Smooth muscle cell (in vitro differentiated cells): ENCODE measurements at regions not wholly inside any gene's neighbourhood (a gene's known extent, or its start where the extent isn't known, plus 50 kb on each side); places are given as distances from the start of the nearest gene placed in this dataset.

ENCODE experiments used
- DNase-seq: peaks from one replicate; lab custom pipeline; 2025; ENCODE audit not compliant: unreplicated experiment; lab: John Stamatoyannopoulos, UW
- H2AFZ ChIP-seq: fragments of 200-600 bp; sonication (generic); 2 replicates; pipeline ENCODE4 v1.6.0; 2016; ENCODE audit warnings: antibody characterized with exemption, low read depth, mild to moderate bottlenecking
- H3F3A ChIP-seq: fragments of 200-600 bp; sonication (generic); 2 replicates; pipeline ENCODE4 v1.6.0; 2017; ENCODE audit warnings: antibody characterized with exemption, low read depth
- H3K27ac ChIP-seq: fragments of 200-600 bp; sonication (generic); 2 replicates; pipeline ENCODE4 v1.5.1; 2016; ENCODE audit warnings: low read depth, mild to moderate bottlenecking
- H3K27me3 ChIP-seq: fragments of 200-600 bp; sonication (generic); 2 replicates; pipeline ENCODE4 v1.6.1; 2016; ENCODE audit warnings: low read depth, mild to moderate bottlenecking
- H3K36me3 ChIP-seq: fragments of 200-600 bp; sonication (generic); 2 replicates; pipeline ENCODE4 v1.5.1; 2016; ENCODE audit warnings: low read depth
- H3K4me1 ChIP-seq: fragments of 200-600 bp; sonication (generic); 2 replicates; pipeline ENCODE4 v1.5.1; 2016; ENCODE audit warnings: low read depth
- H3K4me2 ChIP-seq: fragments of 200-600 bp; sonication (generic); 2 replicates; pipeline ENCODE4 v1.6.0; 2016; ENCODE audit warnings: mild to moderate bottlenecking
- H3K4me3 ChIP-seq: fragments of 200-600 bp; sonication (generic); 2 replicates; pipeline ENCODE4 v1.5.1; 2016; ENCODE audit warnings: mild to moderate bottlenecking
- H3K79me2 ChIP-seq: fragments of 200-600 bp; sonication (generic); 2 replicates; pipeline ENCODE4 v1.6.0; 2016; ENCODE audit warnings: low read depth, mild to moderate bottlenecking
- H3K9ac ChIP-seq: fragments of 200-600 bp; sonication (generic); 2 replicates; pipeline ENCODE4 v1.6.0; 2016; ENCODE audit warnings: low read depth
- H3K9me3 ChIP-seq: fragments of 200-600 bp; sonication (generic); replicated peaks from 2 replicates; pipeline ENCODE4 v1.5.1; 2016; ENCODE audit warnings: low read depth
- H4K20me1 ChIP-seq: fragments of 200-600 bp; sonication (generic); 2 replicates; pipeline ENCODE4 v1.6.0; 2016; ENCODE audit warnings: low read depth
- CTCF ChIP-seq: fragments of 200-600 bp; sonication (generic); IDR thresholded peaks from 2 replicates; pipeline ENCODE4 v1.5.1; 2017; ENCODE audit warnings: borderline replicate concordance, mild to moderate bottlenecking, antibody characterized with exemption; ENCODE audit not compliant: insufficient read depth, poor library complexity, severe bottlenecking
- WGBS: methylation state at CpG from one replicate; pipeline ENCODE4 v1.1.7; 2016; ENCODE audit warnings: low lambda C conversion rate; 5-methylcytosine and 5-hydroxymethylcytosine counted together

GRCh38 chr17:73895157-73895556, 250.9 kb upstream of the SDK2 start:
- no peaks in the 10 kb centered on the region for H3F3A ChIP-seq
- no peak for DNase-seq
- H3K4me2 ChIP-seq = no peak overlapping the region
- H3K9me3 ChIP-seq = no peaks in the 10 kb centered on the region
- WGBS = 72% methylated on average over 6 of the region's 6 CpGs
- peaks cover 55% of the 10 kb centered on the region for H3K27me3 ChIP-seq
- H4K20me1 ChIP-seq = no peaks in the 10 kb centered on the region
- no peaks in the 10 kb centered on the region for H3K79me2 ChIP-seq
- no peaks in the 10 kb centered on the region for H3K4me1 ChIP-seq
- H3K36me3 ChIP-seq = no peaks in the 10 kb centered on the region
- H3K4me3 ChIP-seq = no peak overlapping the region
- H3K9ac ChIP-seq = no peak overlapping the region
- H3K27ac ChIP-seq = no peak overlapping the region
- TF ChIP-seq CTCF = no peak
- H2AFZ ChIP-seq = no peak overlapping the region

DNA sequence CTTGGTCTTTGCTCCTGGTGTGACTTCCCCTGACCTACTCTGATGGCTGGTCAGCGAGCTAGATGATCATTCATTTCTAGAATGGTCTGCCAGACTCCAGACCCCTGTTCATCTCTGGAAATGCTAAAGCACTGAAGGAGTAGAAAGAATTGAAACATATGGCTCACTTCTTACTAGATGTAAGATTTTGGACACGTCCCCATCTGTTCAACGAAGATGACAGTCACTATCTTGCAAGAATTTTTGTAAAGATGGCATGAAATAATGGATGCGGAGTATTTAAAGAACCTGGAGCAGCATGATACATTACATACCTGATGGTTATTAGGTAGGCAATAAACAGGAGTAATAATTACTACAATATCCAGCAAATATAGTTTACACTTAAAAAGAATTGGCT, 252.7 kb upstream of the SDK2 start:
- 77% methylated on average over 4 of the region's 4 CpGs for WGBS
- no peak overlapping the region for H3K27ac ChIP-seq
- no peak overlapping the region for H3K4me3 ChIP-seq
- no peaks in the 10 kb centered on the region for H4K20me1 ChIP-seq
- DNase-seq = no peak
- peaks cover 6% of the 10 kb centered on the region for H3K4me1 ChIP-seq
- no peak overlapping the region for H2AFZ ChIP-seq
- H3K27me3 ChIP-seq = peaks cover 73% of the 10 kb centered on the region
- H3F3A ChIP-seq = no peaks in the 10 kb centered on the region
- no peaks in the 10 kb centered on the region for H3K79me2 ChIP-seq
- no peak overlapping the region for H3K9ac ChIP-seq
- H3K4me2 ChIP-seq = no peak overlapping the region
- H3K36me3 ChIP-seq = no peaks in the 10 kb centered on the region
- TF ChIP-seq CTCF = no peak
- no peaks in the 10 kb centered on the region for H3K9me3 ChIP-seq

DNA sequence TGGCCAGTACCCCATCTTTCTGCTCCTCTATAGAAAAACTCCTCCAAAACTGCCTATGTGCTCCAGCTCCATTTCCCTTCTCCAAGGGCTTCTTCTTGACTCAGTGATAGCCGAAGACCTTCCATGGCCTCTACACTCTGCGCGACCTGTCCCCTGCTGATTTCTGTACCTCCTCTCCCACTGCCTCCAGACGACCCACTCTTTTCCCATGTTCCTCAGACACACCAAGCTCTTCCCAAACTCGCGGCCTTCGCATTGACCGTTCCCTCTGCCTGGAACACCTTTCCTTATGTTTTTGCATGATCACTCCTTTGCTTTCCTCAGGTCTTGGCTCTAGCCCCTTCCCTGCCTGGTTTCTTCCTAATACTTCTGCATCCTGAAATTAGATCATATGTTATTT, 255.6 kb upstream of the SDK2 start:
- H4K20me1 ChIP-seq = no peaks in the 10 kb centered on the region
- H3K27me3 ChIP-seq = peaks cover 89% of the 10 kb centered on the region
- no peak for TF ChIP-seq CTCF
- no peak overlapping the region for H3K9ac ChIP-seq
- H3K9me3 ChIP-seq = no peaks in the 10 kb centered on the region
- no peak overlapping the region for H3K27ac ChIP-seq
- WGBS = 94% methylated on average over 8 of the region's 8 CpGs
- no peaks in the 10 kb centered on the region for H3K36me3 ChIP-seq
- no peaks in the 10 kb centered on the region for H3F3A ChIP-seq
- H3K4me3 ChIP-seq = no peak overlapping the region
- H2AFZ ChIP-seq = no peak overlapping the region
- H3K4me2 ChIP-seq = no peak overlapping the region
- peaks cover 19% of the 10 kb centered on the region for H3K4me1 ChIP-seq
- H3K79me2 ChIP-seq = no peaks in the 10 kb centered on the region
- no peak for DNase-seq

- Histone ChIP-seq H3K79me2 (no peaks in the 10 kb centered on the region), H3K9ac (no peak overlapping the region), H3K27ac (no peak overlapping the region), H4K20me1 (no peaks in the 10 kb centered on the region), H3K4me1 (peaks cover 19% of the 10 kb centered on the region), H2AFZ (no peak overlapping the region), H3K4me3 (no peak overlapping the region), H3F3A (no peaks in the 10 kb centered on the region), H3K4me2 (no peak overlapping the region), H3K9me3 (no peaks in the 10 kb centered on the region), H3K36me3 (no peaks in the 10 kb centered on the region), H3K27me3 (peaks cover 84% of the 10 kb centered on the region)
- 83% methylated on average over 7 of the region's 7 CpGs for WGBS
- no peak for TF ChIP-seq CTCF
- DNase-seq = no peak
Measured at GRCh38 chr17:73900516-73900915, 256.3 kb upstream of the SDK2 start.
